ENCODE measurements at regions not wholly inside any gene's neighbourhood (a gene's known extent, or its start where the extent isn't known, plus 50 kb on each side); places are given as distances from the start of the nearest gene placed in this dataset.

- TF ChIP-seq CTCF (IDR thresholded peaks at IDR 0.05): no peak
- no peak for TF ChIP-seq POLR2A (IDR thresholded peaks at IDR 0.05)
Measured at GRCh38 chr2:62315476-62315875, 119.6 kb downstream of the B3GNT2 start.
